GM19035 (cell line): ENCODE measurements at regions not wholly inside any gene's neighbourhood (a gene's known extent, or its start where the extent isn't known, plus 50 kb on each side); places are given as distances from the start of the nearest gene placed in this dataset.

Experiments used
- ATAC-seq: cut with Tn5 transposase; IDR thresholded peaks from one replicate; pipeline ENCODE4 v1.9.1; 2021; ENCODE audit not compliant: unreplicated experiment

- no peak for ATAC-seq
Observed at GRCh38 chr10:29141761-29142160, 147.1 kb upstream of the LYZL1 start.

- no peak for ATAC-seq
Observed at GRCh38 chr10:29142516-29143314, 146.2 kb upstream of the LYZL1 start.

GRCh38 chr10:29144126-29144525 is 144.7 kb upstream of the LYZL1 start:
- ATAC-seq: no peak

- ATAC-seq: no peak
Observed at GRCh38 chr10:29146311-29147100, 142.4 kb upstream of the LYZL1 start.

- ATAC-seq: no peak
Observed at GRCh38 chr10:29150010-29150409, 138.9 kb upstream of the LYZL1 start.

GRCh38 chr10:29151005-29151404 is 137.9 kb upstream of the LYZL1 start:
- no peak for ATAC-seq

GRCh38 chr10:29157321-29157720 is 131.5 kb upstream of the LYZL1 start:
- ATAC-seq: no peak

- ATAC-seq: no peak
Observed at GRCh38 chr10:29158066-29158465, 130.8 kb upstream of the LYZL1 start.

- ATAC-seq: no peak
Observed at GRCh38 chr10:29160150-29160617, 128.7 kb upstream of the LYZL1 start.

- no peak for ATAC-seq
Observed at GRCh38 chr10:29163746-29164145, 125.1 kb upstream of the LYZL1 start.

GRCh38 chr10:29166713-29167112 is 122.2 kb upstream of the LYZL1 start:
- no peak for ATAC-seq

GRCh38 chr10:29169021-29169420 is 119.8 kb upstream of the LYZL1 start:
- no peak for ATAC-seq

- ATAC-seq: no peak
Observed at GRCh38 chr10:29171717-29172116, 117.2 kb upstream of the LYZL1 start.

GRCh38 chr10:29174389-29174788 is 114.5 kb upstream of the LYZL1 start:
- no peak for ATAC-seq

- ATAC-seq: no peak
Observed at GRCh38 chr10:29176845-29177832, 111.7 kb upstream of the LYZL1 start.

GRCh38 chr10:29181936-29182335 is 106.9 kb upstream of the LYZL1 start:
- no peak for ATAC-seq

GRCh38 chr10:29183301-29183945 is 105.4 kb upstream of the LYZL1 start:
- ATAC-seq: no peak

- no peak for ATAC-seq
Observed at GRCh38 chr10:29184205-29185000, 104.5 kb upstream of the LYZL1 start.

- no peak for ATAC-seq
Observed at GRCh38 chr10:29185050-29185449, 103.8 kb upstream of the LYZL1 start.

- no peak for ATAC-seq
Observed at GRCh38 chr10:29186221-29186620, 102.6 kb upstream of the LYZL1 start.
